ENCODE measurements at regions not wholly inside any gene's neighbourhood (a gene's known extent, or its start where the extent isn't known, plus 50 kb on each side); places are given as distances from the start of the nearest gene placed in this dataset.
A peak's percentile ranks its signal among the peaks of the same experiment; 100 is the strongest.

- H3K27me3 Mint-ChIP-seq (ENCODE audit: low read depth, poor library complexity) = no peaks in the 10 kb centered on the region
- no peaks in the 10 kb centered on the region for H3K36me3 Mint-ChIP-seq (ENCODE audit: low read depth)
- H3K4me3 Mint-ChIP-seq = no peak overlapping the region
- TF ChIP-seq CTCF (IDR thresholded peaks at IDR 0.05) = no peak
- no peak overlapping the region for H3K27ac Mint-ChIP-seq
- DNase-seq = no peak
- no peaks in the 10 kb centered on the region for H3K4me1 Mint-ChIP-seq
- H3K9me3 Mint-ChIP-seq = no peaks in the 10 kb centered on the region
Measured at GRCh38 chr2:34601561-34601960, 1002.5 kb upstream of the FAM98A start.

- no peak overlapping the region for H3K27ac Mint-ChIP-seq
- TF ChIP-seq CTCF (IDR thresholded peaks at IDR 0.05) = no peak
- no peaks in the 10 kb centered on the region for H3K36me3 Mint-ChIP-seq (ENCODE audit: low read depth)
- H3K27me3 Mint-ChIP-seq (ENCODE audit: low read depth, poor library complexity) = no peaks in the 10 kb centered on the region
- H3K4me3 Mint-ChIP-seq = no peak overlapping the region
- no peaks in the 10 kb centered on the region for H3K4me1 Mint-ChIP-seq
- no peak for DNase-seq
- H3K9me3 Mint-ChIP-seq = no peaks in the 10 kb centered on the region
Measured at GRCh38 chr2:34578641-34579040, 979.5 kb upstream of the FAM98A start.

- H3K4me1 Mint-ChIP-seq = no peaks in the 10 kb centered on the region
- peak; percentile 14 for DNase-seq
- no peak overlapping the region for H3K27ac Mint-ChIP-seq
- H3K36me3 Mint-ChIP-seq (ENCODE audit: low read depth) = no peaks in the 10 kb centered on the region
- no peaks in the 10 kb centered on the region for H3K9me3 Mint-ChIP-seq
- TF ChIP-seq CTCF (IDR thresholded peaks at IDR 0.05) = peak; percentile 31
- H3K4me3 Mint-ChIP-seq = no peak overlapping the region
- no peaks in the 10 kb centered on the region for H3K27me3 Mint-ChIP-seq (ENCODE audit: low read depth, poor library complexity)
Measured at GRCh38 chr2:34570266-34570872, 971.3 kb upstream of the FAM98A start.

GRCh38 chr2:34567128-34567527 is 968.0 kb upstream of the FAM98A start:
- Mint-ChIP-seq H3K36me3 (ENCODE audit: low read depth) (no peaks in the 10 kb centered on the region), H3K4me1 (no peaks in the 10 kb centered on the region), H3K27ac (no peak overlapping the region), H3K27me3 (ENCODE audit: low read depth, poor library complexity) (no peaks in the 10 kb centered on the region), H3K9me3 (no peaks in the 10 kb centered on the region), H3K4me3 (no peak overlapping the region)
- no peak for DNase-seq
- TF ChIP-seq CTCF (IDR thresholded peaks at IDR 0.05) = no peak

- H3K4me1 Mint-ChIP-seq = no peaks in the 10 kb centered on the region
- no peak for TF ChIP-seq CTCF (IDR thresholded peaks at IDR 0.05)
Measured at GRCh38 chr2:34552337-34552736, 953.2 kb upstream of the FAM98A start.

GRCh38 chr2:34549710-34550345 is 950.7 kb upstream of the FAM98A start:
- Mint-ChIP-seq H3K36me3 (ENCODE audit: low read depth) (no peaks in the 10 kb centered on the region), H3K4me1 (no peaks in the 10 kb centered on the region), H3K27ac (no peak overlapping the region), H3K9me3 (peaks cover 9% of the 10 kb centered on the region), H3K4me3 (no peak overlapping the region), H3K27me3 (ENCODE audit: low read depth, poor library complexity) (no peaks in the 10 kb centered on the region)
- no peak for DNase-seq
- no peak for TF ChIP-seq CTCF (IDR thresholded peaks at IDR 0.05)

More at GRCh38 chr2:34552337-34552736, 953.2 kb upstream of the FAM98A start:
- H3K9me3 Mint-ChIP-seq = peaks cover 15% of the 10 kb centered on the region
- no peaks in the 10 kb centered on the region for H3K27me3 Mint-ChIP-seq (ENCODE audit: low read depth, poor library complexity)
- H3K27ac Mint-ChIP-seq = no peak overlapping the region
- no peak for DNase-seq
- no peak overlapping the region for H3K4me3 Mint-ChIP-seq
- no peaks in the 10 kb centered on the region for H3K36me3 Mint-ChIP-seq (ENCODE audit: low read depth)

Measured in nephron progenitor cell (in vitro differentiated cells).